ENCODE measurements at regions not wholly inside any gene's neighbourhood (a gene's known extent, or its start where the extent isn't known, plus 50 kb on each side); places are given as distances from the start of the nearest gene placed in this dataset.

DNA sequence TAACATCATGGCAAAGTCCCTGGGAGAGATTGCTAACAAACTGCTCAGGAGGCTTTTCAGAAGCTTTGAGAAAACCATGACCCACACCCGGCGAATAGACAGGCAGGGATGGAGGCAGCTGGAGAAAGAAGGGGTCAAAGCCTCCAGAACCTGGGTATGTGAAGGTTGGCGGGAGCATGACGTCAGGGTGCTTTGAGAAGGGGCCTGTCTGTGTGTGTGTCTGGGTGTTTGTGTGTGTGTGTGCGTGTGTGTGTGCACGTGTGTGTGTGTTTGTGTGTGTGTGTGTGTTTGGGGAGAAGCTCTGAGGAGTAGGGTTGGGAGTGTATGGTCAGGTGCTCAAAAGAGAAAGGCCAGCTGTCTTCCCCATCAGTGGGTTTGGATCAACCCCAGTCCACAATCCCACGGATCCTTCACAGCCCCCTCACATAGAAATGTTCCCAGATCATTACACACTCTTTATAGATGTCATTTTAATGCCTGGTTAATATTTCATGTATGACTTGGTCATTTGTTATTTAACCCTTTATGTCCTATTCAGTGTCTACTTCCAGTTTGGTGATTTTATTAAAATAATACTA is 254.1 kb upstream of the SMIM21 start:
- Mint-ChIP-seq H3K4me1 (ENCODE audit: low read depth) (no peaks in the 10 kb centered on the region), H3K36me3 (ENCODE audit: insufficient read depth in 2 of 2) (no peaks in the 10 kb centered on the region), H3K9me3 (no peaks in the 10 kb centered on the region), H3K4me3 (no peak overlapping the region), H3K27me3 (ENCODE audit: low read depth) (no peaks in the 10 kb centered on the region), H3K27ac (no peak overlapping the region)
- ATAC-seq (replicated peaks in 1 of 2), result no peak
- no peak for DNase-seq

DNA sequence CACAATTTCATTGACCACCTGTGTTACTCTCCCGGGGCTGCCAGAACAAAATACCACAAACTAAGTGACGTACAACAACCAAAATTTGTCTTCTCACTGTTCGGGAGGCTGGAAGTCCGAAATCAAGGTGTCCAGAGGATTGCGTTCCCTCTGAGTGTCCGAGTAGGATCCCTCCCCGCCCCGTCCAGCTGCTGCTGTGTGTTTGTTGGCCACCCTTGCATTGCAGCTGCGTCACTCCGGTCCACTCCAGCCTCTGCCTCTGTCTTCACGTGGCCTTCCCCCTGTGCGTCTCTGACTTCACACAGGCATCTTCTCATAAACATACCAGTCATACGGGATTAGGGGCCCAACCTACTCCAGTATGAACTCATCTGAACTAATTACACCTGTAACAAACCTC is 251.8 kb upstream of the SMIM21 start:
- ATAC-seq (replicated peaks in 1 of 2) (no peak), DNase-seq (no peak)
- no peak overlapping the region for H3K27ac Mint-ChIP-seq
- H3K4me3 Mint-ChIP-seq, result no peak overlapping the region
- no peaks in the 10 kb centered on the region for H3K36me3 Mint-ChIP-seq (ENCODE audit: insufficient read depth in 2 of 2)
- H3K4me1 Mint-ChIP-seq (ENCODE audit: low read depth), result no peaks in the 10 kb centered on the region
- no peaks in the 10 kb centered on the region for H3K9me3 Mint-ChIP-seq
- peaks cover 7% of the 10 kb centered on the region for H3K27me3 Mint-ChIP-seq (ENCODE audit: low read depth)

- no peak overlapping the region for H3K4me3 Mint-ChIP-seq
These were observed 251.1 kb upstream of the SMIM21 start for GRCh38 chr18:75678627-75679026.

DNA sequence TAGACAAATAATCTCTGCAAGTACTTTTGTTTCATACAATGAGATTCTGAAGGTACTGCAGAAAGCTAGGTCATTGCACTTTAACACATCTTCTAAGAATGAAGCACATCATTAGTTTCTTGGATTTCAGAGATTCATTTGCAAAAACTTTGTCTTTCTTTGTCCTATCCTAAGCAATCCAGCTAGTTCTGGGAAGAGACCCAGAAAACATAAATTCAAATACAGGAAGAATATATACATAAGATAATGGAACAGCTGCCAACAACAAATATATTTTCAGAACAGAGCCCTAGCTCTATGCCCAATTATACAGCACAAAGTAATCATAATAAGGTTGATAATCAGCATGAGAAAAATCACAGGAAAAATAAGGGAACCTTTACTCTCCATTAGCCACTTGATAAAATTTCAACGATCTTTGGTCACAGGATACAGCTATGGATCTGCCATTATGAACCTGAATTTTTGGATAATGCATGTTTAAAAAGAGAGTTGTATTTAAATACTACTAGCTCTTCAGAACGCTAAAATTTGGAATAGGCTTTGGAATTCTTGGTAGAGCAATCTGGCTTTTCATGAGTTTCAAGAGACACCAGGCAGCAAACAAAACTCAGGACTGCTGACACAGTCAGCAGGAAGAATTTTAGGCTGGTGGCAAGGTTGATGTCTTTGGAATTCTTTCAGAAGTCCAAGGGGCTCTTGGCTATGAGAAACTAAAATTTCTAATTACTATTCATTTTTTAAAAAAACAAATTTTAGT is 250.4 kb upstream of the SMIM21 start:
- Mint-ChIP-seq H3K27ac (no peak overlapping the region), H3K4me3 (no peak overlapping the region), H3K4me1 (ENCODE audit: low read depth) (no peaks in the 10 kb centered on the region), H3K27me3 (ENCODE audit: low read depth) (peaks cover 7% of the 10 kb centered on the region), H3K36me3 (ENCODE audit: insufficient read depth in 2 of 2) (no peaks in the 10 kb centered on the region), H3K9me3 (no peaks in the 10 kb centered on the region)
- DNase-seq (no peak), ATAC-seq (replicated peaks in 1 of 2) (no peak)

More at GRCh38 chr18:75678627-75679026, 251.1 kb upstream of the SMIM21 start:
- no peaks in the 10 kb centered on the region for H3K9me3 Mint-ChIP-seq
- H3K27me3 Mint-ChIP-seq (ENCODE audit: low read depth), result peaks cover 7% of the 10 kb centered on the region
- ATAC-seq (replicated peaks in 1 of 2), result no peak
- no peak for DNase-seq
- H3K36me3 Mint-ChIP-seq (ENCODE audit: insufficient read depth in 2 of 2), result no peaks in the 10 kb centered on the region
- no peak overlapping the region for H3K27ac Mint-ChIP-seq
- no peaks in the 10 kb centered on the region for H3K4me1 Mint-ChIP-seq (ENCODE audit: low read depth)

DNA sequence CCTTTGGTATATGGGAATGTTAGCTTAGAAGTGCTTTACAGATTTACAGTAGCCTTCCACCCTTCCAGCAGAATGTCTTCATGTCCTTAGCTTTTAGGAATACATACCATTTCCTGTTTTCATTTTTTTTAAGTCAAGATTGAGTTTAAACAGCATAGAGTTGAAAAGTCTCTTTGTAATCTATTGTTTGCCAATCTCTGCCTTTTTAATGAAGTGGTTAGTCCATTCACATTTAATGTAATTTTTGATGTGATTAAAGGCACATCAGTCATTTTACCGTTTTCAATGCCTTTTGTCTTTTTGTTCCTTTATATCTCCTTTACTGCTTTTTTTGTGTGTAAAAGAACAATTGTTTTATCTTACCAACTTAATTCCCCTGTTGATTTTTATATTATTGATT is 233.4 kb upstream of the SMIM21 start:
- Mint-ChIP-seq H3K4me3 (no peak overlapping the region), H3K9me3 (peaks cover 12 to 14% of the 10 kb centered on the region in 2 donors), H3K27ac (no peak overlapping the region), H3K27me3 (ENCODE audit: low read depth) (peaks cover 6% of the 10 kb centered on the region), H3K36me3 (ENCODE audit: insufficient read depth in 2 of 2) (peaks cover 2% of the 10 kb centered on the region in 2 donors), H3K4me1 (ENCODE audit: low read depth) (no peaks in the 10 kb centered on the region)
- DNase-seq (no peak), ATAC-seq (replicated peaks in 1 of 2) (no peak)

DNA sequence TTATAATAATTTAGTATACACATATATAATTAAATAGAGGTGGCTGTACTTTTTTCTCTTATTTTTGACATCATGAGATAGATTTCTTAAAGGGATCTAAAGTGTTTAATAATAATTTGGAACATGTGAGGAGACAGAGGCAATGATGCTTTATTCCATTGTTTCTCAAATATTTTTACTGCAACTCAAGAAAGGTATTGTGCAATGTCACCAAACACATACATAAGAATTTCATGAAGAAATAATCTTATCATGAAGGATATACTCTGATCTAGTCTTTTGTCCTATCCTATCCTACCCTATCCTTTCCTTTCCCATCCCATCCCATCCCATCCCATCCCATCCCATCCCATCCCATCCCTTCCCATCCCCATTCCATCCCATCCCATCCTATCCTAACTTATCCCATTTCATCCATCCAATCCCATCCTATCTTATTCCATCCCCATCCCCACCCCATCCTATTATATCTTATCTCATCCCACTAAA is 232.1 kb upstream of the SMIM21 start:
- no peak overlapping the region for H3K27ac Mint-ChIP-seq
- peaks cover 7% of the 10 kb centered on the region for H3K27me3 Mint-ChIP-seq (ENCODE audit: low read depth)
- ATAC-seq (replicated peaks in 1 of 2), result no peak
- DNase-seq, result no peak
- peaks cover 2% of the 10 kb centered on the region in 2 donors for H3K36me3 Mint-ChIP-seq (ENCODE audit: insufficient read depth in 2 of 2)
- H3K4me3 Mint-ChIP-seq, result no peak overlapping the region
- peaks cover 12 to 14% of the 10 kb centered on the region in 2 donors for H3K9me3 Mint-ChIP-seq
- no peaks in the 10 kb centered on the region for H3K4me1 Mint-ChIP-seq (ENCODE audit: low read depth)

GRCh38 chr18:75658330-75658729 is 230.8 kb upstream of the SMIM21 start:
- peaks cover 12 to 14% of the 10 kb centered on the region in 2 donors for H3K9me3 Mint-ChIP-seq
- DNase-seq (no peak), ATAC-seq (replicated peaks in 1 of 2) (no peak)
- no peak overlapping the region for H3K27ac Mint-ChIP-seq
- no peaks in the 10 kb centered on the region for H3K4me1 Mint-ChIP-seq (ENCODE audit: low read depth)
- peaks cover 7% of the 10 kb centered on the region for H3K27me3 Mint-ChIP-seq (ENCODE audit: low read depth)
- H3K36me3 Mint-ChIP-seq (ENCODE audit: insufficient read depth in 2 of 2), result peaks cover 2% of the 10 kb centered on the region in 2 donors
- H3K4me3 Mint-ChIP-seq, result no peak overlapping the region

DNA sequence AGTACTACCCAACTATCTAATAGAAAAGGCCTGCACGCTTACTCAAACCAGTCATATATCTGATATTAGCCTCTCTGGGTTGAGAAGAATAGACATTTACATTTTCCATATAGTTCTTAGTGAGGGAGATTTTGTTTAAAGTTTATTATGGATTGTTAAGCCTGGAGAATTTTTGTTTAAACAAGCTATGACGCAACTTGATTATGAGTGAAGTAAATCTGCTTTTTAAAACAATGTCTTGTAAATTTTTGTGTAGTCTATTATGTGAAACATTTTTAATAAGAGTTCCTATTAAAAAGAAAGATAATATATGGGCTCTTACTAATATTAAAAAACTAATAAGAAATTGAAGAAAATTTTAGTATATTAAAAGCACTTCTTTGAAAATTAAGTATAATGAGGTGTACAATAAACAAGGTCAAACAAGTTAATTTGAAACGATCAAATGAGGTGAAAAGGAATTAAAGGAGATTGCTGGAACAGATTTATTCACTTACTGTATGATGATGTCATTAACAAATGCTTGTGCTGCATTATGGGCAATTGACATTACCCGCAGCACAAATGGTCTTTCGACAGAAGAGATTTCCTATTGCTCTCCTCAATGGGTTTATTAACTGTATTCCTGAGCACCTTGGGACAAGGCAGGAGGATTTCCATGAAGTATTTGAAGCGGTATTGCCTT is 229.2 kb upstream of the SMIM21 start:
- DNase-seq (no peak), ATAC-seq (replicated peaks in 1 of 2) (no peak)
- Mint-ChIP-seq H3K27me3 (ENCODE audit: low read depth) (peaks cover 7% of the 10 kb centered on the region), H3K36me3 (ENCODE audit: insufficient read depth in 2 of 2) (no peaks in the 10 kb centered on the region), H3K4me3 (no peak overlapping the region), H3K9me3 (peaks cover 2 to 10% of the 10 kb centered on the region in 2 donors), H3K27ac (no peak overlapping the region), H3K4me1 (ENCODE audit: low read depth) (no peaks in the 10 kb centered on the region)

GRCh38 chr18:75656035-75656434 is 228.5 kb upstream of the SMIM21 start:
- DNase-seq (no peak), ATAC-seq (replicated peaks in 1 of 2) (no peak)
- Mint-ChIP-seq H3K27ac (no peak overlapping the region), H3K27me3 (ENCODE audit: low read depth) (peaks cover 7% of the 10 kb centered on the region), H3K4me1 (ENCODE audit: low read depth) (no peaks in the 10 kb centered on the region), H3K36me3 (ENCODE audit: insufficient read depth in 2 of 2) (no peaks in the 10 kb centered on the region), H3K4me3 (no peak overlapping the region), H3K9me3 (peaks cover under 1 to 10% of the 10 kb centered on the region in 2 donors)

DNA sequence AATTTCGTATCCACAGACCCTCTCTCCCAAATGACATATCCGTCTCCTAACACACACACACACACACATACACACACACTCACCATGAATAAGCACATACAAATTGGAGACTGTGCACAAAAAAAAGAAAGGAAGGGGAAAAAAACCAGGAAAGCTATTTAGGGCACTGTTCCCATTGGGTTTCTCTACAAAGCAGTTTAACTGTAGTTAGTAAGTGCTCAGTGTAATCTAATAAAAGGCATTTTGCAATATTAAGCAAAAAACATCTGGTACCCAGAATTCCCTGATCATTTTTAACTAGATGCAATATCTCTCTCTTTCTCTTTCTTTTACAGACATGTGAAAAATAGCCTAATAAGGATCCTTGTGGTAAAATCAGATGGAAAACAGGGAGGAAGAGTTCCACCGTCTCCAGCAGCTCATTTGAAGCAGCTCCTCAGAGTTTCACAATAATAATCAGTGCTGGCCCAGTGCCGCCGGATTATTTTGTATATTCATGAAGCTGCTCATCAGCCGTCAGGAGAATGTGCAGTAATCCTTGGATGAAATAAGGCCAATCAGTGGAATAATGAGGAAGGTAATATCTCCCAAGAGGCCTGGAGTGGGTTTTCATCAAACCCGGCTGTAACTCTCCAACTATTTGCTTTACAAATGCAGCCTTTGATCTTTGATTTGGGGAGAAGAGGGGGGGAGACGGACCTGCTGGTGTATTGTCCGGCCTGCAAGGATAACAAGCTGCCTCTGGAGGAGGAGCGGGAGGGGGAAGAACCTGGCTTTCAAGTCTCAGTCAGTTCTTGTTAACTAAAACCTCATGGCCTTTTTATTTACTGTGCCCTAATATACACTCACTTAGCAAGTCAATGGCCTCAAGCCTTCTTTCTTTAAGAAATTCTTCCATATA is 227.6 kb upstream of the SMIM21 start:
- no peaks in the 10 kb centered on the region for H3K36me3 Mint-ChIP-seq (ENCODE audit: insufficient read depth in 2 of 2)
- no peaks in the 10 kb centered on the region for H3K4me1 Mint-ChIP-seq (ENCODE audit: low read depth)
- H3K9me3 Mint-ChIP-seq, result peaks cover 0 to 6% of the 10 kb centered on the region in 2 donors
- no peak for DNase-seq
- H3K4me3 Mint-ChIP-seq, result no peak overlapping the region
- H3K27ac Mint-ChIP-seq, result no peak overlapping the region
- no peak for ATAC-seq (replicated peaks in 1 of 2)
- peaks cover 9% of the 10 kb centered on the region for H3K27me3 Mint-ChIP-seq (ENCODE audit: low read depth)

GRCh38 chr18:75654386-75654785 is 226.9 kb upstream of the SMIM21 start:
- Mint-ChIP-seq H3K36me3 (ENCODE audit: insufficient read depth in 2 of 2) (no peaks in the 10 kb centered on the region), H3K4me1 (ENCODE audit: low read depth) (no peaks in the 10 kb centered on the region), H3K27ac (no peak overlapping the region), H3K9me3 (peaks cover 0 to 2% of the 10 kb centered on the region in 2 donors), H3K4me3 (no peak overlapping the region), H3K27me3 (ENCODE audit: low read depth) (peaks cover 13% of the 10 kb centered on the region)
- DNase-seq (no peak), ATAC-seq (replicated peaks in 1 of 2) (no peak)

- Mint-ChIP-seq H3K27me3 (ENCODE audit: low read depth) (peaks cover 18% of the 10 kb centered on the region), H3K4me3 (no peak overlapping the region), H3K9me3 (peaks cover 0 to 3% of the 10 kb centered on the region in 2 donors), H3K4me1 (ENCODE audit: low read depth) (no peaks in the 10 kb centered on the region), H3K36me3 (ENCODE audit: insufficient read depth in 2 of 2) (no peaks in the 10 kb centered on the region), H3K27ac (no peak overlapping the region)
- DNase-seq (no peak), ATAC-seq (replicated peaks in 1 of 2) (no peak)
These were observed 225.0 kb upstream of the SMIM21 start for GRCh38 chr18:75652528-75652927.
